HG03025 (cell line): ENCODE measurements at regions not wholly inside any gene's neighbourhood (a gene's known extent, or its start where the extent isn't known, plus 50 kb on each side); places are given as distances from the start of the nearest gene placed in this dataset.
A peak's percentile ranks its signal among the peaks of the same experiment; 100 is the strongest.

Source experiments
- ATAC-seq: cut with Tn5 transposase; IDR thresholded peaks from one replicate; pipeline ENCODE4 v1.9.1; 2021; ENCODE audit warnings: mild to moderate bottlenecking, moderate library complexity; ENCODE audit not compliant: unreplicated experiment, low FRiP score

DNA sequence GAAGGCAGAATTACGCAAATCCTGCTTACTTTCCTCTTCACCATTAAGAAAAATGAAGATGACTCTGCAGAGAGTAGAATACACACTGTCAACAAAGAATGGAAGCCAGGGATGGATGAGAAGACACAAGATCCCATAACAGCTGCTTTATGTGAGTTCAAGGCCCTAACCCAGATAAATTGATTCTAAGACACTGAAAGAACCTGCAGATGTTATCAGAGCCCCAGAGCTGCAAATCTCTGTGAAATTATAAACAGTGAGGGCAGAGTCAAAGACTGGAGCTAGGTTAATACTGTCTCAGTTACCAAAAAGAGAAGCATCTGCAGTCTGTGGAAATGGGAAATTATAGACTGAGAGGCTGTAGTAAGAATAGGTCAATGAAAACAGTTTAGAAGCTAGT, 320.1 kb upstream of the PKDCC start:
- ATAC-seq: no peak

- ATAC-seq: no peak
Observed at GRCh38 chr2:41728788-41729338, 319.0 kb upstream of the PKDCC start.

GRCh38 chr2:41729800-41730364, 317.9 kb upstream of the PKDCC start:
- no peak for ATAC-seq

DNA sequence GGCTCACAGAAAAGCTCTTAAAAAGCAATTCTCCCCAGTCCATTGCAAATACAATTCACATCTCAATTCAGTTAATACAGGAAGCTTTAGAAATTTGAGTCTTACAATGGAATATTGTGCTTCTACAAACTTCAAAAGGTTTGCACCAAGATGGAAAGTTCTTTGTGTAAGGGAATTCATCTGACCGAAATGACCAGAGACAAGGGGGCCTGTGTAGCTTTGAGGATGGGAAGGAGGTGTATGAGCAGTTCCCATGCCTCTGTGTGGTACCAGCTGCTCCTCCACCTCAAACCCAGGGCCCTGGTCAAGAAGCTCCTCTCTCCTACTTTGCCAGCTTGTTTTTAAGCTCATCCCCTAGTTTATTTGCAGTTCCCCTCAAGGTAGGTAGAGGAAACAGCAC, 312.8 kb upstream of the PKDCC start:
- no peak for ATAC-seq

DNA sequence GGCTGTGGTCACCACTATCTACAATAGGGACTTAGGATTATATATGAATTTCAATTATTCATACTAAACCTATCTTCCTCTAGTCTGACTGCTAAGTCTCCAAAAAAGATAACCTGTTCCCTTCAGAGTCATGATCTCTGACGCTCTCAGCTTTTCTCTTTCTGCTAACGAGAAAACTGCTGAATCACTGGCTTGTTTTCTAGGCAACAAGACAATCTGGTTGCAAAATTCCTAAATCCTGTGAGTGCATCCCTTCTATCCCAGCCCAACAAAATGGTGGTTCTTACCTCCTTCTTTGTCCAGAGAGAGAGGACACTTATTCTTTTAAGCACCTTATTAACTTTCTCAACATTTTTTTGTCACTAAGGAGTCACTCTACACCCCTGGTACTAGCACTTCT, 312.3 kb upstream of the PKDCC start:
- no peak for ATAC-seq

DNA sequence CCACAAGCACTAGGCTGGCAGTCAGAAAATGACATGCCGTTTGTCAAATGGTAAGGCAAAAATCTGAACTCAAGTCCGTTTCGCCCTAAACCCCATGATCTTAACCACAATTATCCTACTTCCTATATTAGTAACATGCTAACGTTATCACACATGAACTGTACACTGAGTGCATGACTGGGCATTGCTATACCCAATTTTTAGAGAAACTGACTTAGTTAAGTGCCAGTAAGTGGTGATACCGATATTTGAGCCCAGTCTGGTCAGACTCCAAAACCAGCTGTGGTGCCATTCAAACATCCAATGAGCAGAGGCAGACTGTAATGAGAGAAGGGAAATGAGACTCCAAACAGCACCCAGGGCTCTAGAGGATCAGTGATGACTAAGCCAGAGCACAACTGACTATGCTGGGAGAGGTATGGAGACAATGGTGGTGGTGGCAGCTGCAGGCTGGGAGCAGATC, 311.7 kb upstream of the PKDCC start:
- ATAC-seq: peak; percentile 95

DNA sequence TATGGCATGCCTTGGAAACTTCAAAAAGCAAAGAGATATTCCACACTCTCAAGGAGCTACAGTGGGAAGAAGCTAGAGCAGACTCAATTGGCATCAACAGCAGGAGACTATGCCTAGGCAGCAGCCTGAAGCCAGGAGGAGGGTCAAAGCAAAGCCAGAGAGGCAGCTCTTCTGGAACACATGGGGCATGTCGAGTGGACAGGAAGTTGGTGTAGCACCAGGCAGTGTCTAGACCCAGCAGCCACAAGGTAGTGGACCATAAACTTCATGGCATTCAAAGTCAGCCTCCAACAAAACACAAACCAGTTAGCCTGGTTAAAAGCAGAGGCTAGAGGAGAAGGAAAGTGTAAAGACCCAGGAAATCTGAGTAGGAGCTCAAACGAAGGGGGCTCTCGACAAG, 311.2 kb upstream of the PKDCC start:
- ATAC-seq: peak; percentile 23

DNA sequence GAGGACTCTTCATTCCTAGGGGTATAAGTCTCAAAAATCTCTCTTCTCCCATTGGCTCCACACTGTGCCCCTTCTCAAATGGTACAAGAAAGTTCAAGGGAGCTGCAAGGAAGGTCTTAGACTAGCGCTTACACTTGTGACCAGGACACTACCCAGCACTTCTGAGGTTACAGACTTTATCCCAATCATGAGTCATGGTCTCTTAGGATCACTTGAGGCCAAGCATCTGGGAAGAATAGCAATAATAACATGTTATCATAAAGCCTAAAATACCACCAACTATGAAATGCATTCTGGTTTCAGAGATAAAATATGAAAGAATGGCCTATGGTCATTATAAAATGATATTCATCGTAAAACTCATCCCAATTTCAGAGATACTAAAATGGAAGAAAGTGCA, 309.9 kb upstream of the PKDCC start:
- no peak for ATAC-seq

DNA sequence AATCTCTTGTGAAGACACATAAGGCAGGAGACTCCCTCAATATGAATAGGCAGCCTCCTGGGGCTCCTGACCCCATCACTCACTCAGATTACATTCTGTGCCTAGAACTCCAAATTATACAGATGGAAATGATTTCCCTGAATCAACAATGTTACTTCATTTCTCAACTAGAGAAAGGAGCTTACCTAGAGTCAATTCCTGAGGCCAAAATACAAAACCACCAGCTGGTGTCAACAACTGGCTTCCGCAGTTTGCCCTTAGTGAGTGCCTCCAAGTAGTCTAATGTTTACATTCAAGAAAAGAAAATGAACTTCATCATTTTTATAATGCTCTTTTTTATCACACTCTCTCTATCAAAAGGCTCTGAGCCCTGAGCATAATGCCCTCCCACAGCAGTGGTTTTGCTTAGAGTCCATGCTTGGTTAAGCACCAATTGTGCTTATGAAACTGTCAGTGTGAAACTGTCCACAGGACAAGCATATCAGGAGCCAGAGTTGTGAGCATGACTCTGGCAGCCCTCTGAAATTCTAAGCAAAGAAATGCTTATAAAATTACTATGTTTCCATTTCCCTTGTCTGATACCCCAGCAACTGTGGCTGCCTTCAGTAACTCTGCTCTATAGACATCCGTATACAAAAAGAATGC, 305.7 kb upstream of the PKDCC start:
- peak; percentile 95 for ATAC-seq

DNA sequence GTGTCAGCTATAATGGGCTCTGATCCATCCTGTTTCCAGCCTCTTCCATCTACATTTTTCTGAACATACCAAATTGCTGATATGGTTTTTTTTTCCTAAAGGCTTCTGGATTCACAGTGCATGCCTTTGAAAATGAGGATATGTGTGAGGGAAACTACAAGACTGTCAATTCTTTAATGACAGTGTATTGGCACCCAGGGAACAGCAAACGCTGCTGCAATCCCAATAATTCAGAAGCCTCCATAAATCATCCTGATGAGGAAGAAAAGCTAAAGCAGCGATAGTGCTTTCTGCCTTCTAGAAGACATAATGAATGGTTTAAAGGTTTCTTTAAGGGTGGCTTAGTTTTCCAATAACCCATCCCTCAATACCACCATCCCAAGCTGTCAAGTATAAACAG, 304.5 kb upstream of the PKDCC start:
- ATAC-seq: no peak

DNA sequence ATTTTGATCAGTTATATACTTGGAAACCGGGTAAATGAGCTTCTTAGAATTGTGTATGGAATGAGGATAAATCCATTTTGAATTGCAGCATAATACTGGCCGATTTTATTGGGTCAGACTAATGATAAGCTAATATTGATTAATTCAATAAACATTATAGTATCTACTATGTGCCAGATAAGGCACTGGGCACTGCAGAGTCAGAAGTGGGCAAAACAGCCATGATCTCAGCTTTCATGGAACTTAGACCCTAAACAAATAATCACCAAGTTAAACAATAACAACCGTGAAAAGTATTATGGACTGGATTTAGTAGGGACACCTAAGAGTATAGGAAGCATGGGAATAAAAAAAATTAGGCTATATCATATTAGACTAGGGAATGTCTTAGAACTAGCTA, 297.0 kb upstream of the PKDCC start:
- ATAC-seq: no peak

DNA sequence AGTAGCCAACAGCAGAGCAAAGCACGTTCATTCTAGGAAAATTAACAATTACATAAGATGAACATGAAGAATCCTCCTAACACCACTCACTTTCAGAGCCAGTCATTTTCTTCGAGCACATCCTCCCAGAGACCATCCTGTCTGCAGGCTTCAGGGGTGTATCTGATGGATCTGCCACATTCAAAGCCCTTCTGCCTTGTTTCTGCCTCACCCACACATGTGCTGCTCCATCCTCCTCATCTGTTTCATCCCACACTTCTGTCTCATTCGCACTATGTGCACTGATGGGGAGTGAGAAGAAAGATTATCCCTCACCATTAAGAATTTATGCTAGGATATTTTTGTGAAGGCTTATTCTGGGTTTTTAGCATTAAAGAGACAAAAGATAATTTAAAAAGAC, 287.9 kb upstream of the PKDCC start:
- ATAC-seq: no peak

GRCh38 chr2:41763141-41763540, 284.7 kb upstream of the PKDCC start:
- ATAC-seq: no peak

GRCh38 chr2:41764131-41764530, 283.7 kb upstream of the PKDCC start:
- no peak for ATAC-seq

DNA sequence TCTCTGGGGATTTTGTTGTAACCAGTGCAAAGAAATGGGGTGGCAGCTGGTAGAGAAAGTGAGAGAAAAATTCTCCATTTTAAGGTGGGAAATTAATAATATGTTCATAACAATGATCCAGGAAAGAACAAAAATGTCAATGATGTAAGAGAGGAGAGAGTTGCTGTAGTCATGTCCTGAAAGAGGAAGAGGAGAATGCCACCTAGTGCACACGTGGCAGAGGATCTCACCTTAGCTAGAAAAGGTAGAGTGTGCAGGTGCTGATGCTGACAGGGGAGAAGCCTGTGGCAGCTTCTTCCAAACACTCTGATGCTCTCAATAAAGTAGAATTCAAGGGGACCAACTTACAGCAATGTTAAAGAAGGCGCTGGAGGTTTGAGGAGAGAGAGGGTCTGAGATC, 282.9 kb upstream of the PKDCC start:
- no peak for ATAC-seq

DNA sequence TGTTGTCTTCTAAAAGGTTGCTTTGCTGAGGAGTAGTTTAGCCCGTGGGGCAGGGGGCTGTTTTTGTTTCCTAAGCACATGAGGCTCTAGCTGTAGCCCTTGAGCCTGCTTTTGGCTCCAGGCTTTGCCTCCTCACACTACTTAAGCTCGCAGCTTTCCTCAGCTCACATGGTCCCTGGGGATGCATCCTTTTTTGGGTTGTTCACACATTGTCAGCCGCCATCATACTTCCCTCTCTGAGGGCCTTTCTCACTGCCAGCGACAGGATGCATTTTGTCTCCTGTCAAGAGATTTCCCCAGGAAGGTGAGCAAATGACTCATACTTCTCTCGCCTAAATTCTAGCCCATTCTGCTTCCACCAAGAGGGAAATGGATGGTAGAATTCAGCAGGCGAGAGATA, 279.5 kb upstream of the PKDCC start:
- ATAC-seq: no peak

- no peak for ATAC-seq
Observed at GRCh38 chr2:41771710-41772109, 276.1 kb upstream of the PKDCC start.

- no peak for ATAC-seq
Observed at GRCh38 chr2:41772697-41773096, 275.1 kb upstream of the PKDCC start.

DNA sequence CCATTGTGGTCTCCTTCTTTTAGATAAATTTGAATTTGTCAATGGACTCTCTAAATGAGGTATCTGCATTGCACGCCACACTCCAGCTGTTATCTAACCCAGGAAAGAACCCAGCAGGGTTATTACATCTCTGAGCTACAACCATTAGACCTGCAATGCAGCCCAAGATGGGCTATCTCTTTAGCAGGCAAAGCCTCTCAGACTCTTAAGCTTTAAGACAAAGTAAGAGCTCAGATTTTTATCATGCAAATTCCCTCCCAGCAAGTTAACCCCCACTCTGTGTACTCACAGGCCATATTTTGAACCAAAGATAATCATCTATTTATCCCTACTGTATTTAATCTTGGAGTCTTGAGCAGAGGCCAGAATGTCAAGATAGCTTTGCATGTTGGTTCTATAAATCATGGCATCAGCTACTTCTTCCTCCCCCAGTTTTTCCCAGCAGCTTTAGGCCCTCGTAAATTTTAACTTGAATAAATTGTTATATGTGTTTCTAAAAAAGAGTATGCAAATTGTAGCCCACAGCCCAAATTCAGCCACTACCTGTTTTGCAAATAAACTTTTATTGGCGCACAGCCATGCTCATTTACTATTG, 273.7 kb upstream of the PKDCC start:
- ATAC-seq: no peak

GRCh38 chr2:41775366-41776025, 272.3 kb upstream of the PKDCC start:
- no peak for ATAC-seq

DNA sequence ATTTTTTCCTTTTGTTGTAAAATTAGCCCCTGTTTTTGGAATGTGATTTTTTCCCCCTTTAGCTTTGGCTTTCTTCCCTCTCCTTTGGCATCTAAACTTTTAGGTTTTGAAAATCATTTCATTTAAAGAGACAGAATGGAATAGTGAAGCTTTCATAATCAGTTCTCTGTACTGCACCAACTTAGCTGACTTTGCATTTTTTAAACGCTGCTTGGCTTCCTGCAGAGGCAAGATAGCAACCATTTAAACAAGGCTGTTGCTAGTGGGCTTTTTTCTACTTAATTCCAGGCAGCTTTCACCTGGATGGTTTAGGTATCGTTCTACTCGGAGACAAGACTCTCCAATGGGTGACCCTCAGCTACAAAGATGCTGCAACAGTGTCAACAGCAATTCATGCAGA, 267.9 kb upstream of the PKDCC start:
- no peak for ATAC-seq
